Adrenal gland (tissue), 9 donors: ENCODE measurements at regions not wholly inside any gene's neighbourhood (a gene's known extent, or its start where the extent isn't known, plus 50 kb on each side); places are given as distances from the start of the nearest gene placed in this dataset.

Experiments used
- DNase-seq, 7 donors: peaks; one replicate each; pipeline ENCODE4 v3.0.0-alpha.2; 2019 to 2020
- H3K27ac ChIP-seq, 5 donors: fragments of 200-600 bp; sonication (generic) in 4 of 5; 1 replicate in 3 of 5; 2 replicates in 2 of 5; pipeline versions ENCODE4 v1.5.1 to v1.8.0; 2016 to 2020; ENCODE audit warnings: mild to moderate bottlenecking in 1 of 5
- H3K27me3 ChIP-seq: fragments of 200-600 bp; 2 replicates; pipeline ENCODE4 v1.8.0; 2021
- H3K36me3 ChIP-seq, 2 donors: fragments of 200-600 bp; replicated peaks in 1 of 2; 1 replicate in 1 of 2; 2 replicates in 1 of 2; pipeline versions ENCODE4 v1.5.1 to v1.8.0; 2018 to 2022
- H3K4me1 ChIP-seq, 2 donors: fragments of 200-600 bp; replicated peaks in 1 of 2; 1 replicate in 1 of 2; 2 replicates in 1 of 2; pipeline versions ENCODE4 v1.5.1 to v1.8.0; 2018 to 2021
- H3K4me3 ChIP-seq, 4 donors: fragments of 200-600 bp; sonication (generic) in 3 of 4; one replicate each; pipeline ENCODE4 v1.5.1; 2016 to 2018
- H3K9me3 ChIP-seq, 3 donors: fragments of 200-600 bp; sonication (generic) in 1 of 3; replicated peaks in 1 of 3; 1 replicate in 2 of 3; 2 replicates in 1 of 3; pipeline versions ENCODE4 v1.5.1 to v1.8.0; 2016 to 2021
- CTCF ChIP-seq, 6 experiments: fragments of 450-650 bp in 4 of 6; fragments of 200-600 bp in 2 of 6; sonication (generic) in 1 of 6; IDR thresholded peaks; 1 replicate in 5 of 6; 2 replicates in 1 of 6; pipeline versions ENCODE4 v1.5.1 to v1.8.0; 2016 to 2021; ENCODE audit warnings: antibody characterized with exemption in 6 of 6, mild to moderate bottlenecking in 2 of 6, moderate library complexity in 1 of 6
- POLR2A ChIP-seq, 2 donors: fragments of 450-650 bp; IDR thresholded peaks; one replicate each; pipeline ENCODE4 v1.6.1; 2017; ENCODE audit warnings: antibody characterized with exemption in 2 of 2, mild to moderate bottlenecking in 2 of 2, moderate library complexity in 1 of 2
- WGBS, 4 donors: extraction: QIAGEN DNeasy Blood & Tissue Kit in 2 of 4; methylation state at CpG; one replicate each; pipeline versions ENCODE4 v1.1.5 to v1.1.7; 2013 to 2017; 5-methylcytosine and 5-hydroxymethylcytosine counted together
- intact Hi-C, 2 donors: fragments of 100-400 bp; cut with DNase I; formaldehyde crosslinking; loops; one replicate each; pipeline versions ENCODE4 v1.14.1 to v1.15.0; 2022 to 2023
- donor health status: healthy with polysubstance abuse.
- donor health status: Bipolar disorder and iron deficiency.
- donor health status: DM: yes; HTN: yes; CAD: no.
- donor health status: DM: no; HTN: no; CAD: no.
- donor health status: DM: no; HTN: no; CAD: no.

DNA sequence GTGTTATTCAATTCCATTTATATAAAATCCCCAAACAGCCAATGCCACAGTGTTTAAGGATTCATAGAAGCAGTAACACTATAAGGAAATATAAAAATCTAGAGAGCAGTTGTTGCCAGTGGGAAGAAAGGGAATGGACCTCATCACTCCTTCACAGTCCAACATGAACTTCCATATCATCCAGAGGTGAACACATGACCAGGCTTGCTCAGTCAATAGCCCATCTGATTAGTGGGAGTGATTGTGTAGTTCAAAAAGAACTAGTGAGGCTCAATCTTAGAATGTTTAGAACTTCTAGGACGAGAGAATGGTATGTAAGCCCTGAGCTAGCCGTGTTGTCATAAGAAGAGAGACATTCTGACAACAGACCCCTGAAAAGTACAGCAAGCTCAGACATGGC is 314.1 kb downstream of the LIG4 start:
- Histone ChIP-seq H3K4me1 (no peaks in the 10 kb centered on the region), H3K9me3 (no peaks in the 10 kb centered on the region), H3K4me3 (no peak overlapping the region), H3K36me3 (no peaks in the 10 kb centered on the region), H3K27me3 (no peaks in the 10 kb centered on the region), H3K27ac (no peak overlapping the region)
- intact Hi-C loops, result no loop called here
- no peak for DNase-seq
- no peak for TF ChIP-seq CTCF (IDR thresholded peaks at IDR 0.05)
- no peak for TF ChIP-seq POLR2A (IDR thresholded peaks at IDR 0.05)
- 49 to 66% (median 59%) methylated on average over 2 of the region's 2 CpGs for WGBS, 4 donors

GRCh38 chr13:107900775-107901174 is 314.6 kb downstream of the LIG4 start:
- DNase-seq, result no peak
- intact Hi-C loops, result no loop called here
- Histone ChIP-seq H3K4me1 (no peaks in the 10 kb centered on the region), H3K27me3 (no peaks in the 10 kb centered on the region), H3K27ac (no peak overlapping the region), H3K9me3 (no peaks in the 10 kb centered on the region), H3K36me3 (no peaks in the 10 kb centered on the region), H3K4me3 (no peak overlapping the region)
- WGBS, 4 donors, result 48 to 55% (median 52%) methylated on average over 2 of the region's 2 CpGs
- no peak for TF ChIP-seq POLR2A (IDR thresholded peaks at IDR 0.05)
- TF ChIP-seq CTCF (IDR thresholded peaks at IDR 0.05), result no peak

DNA sequence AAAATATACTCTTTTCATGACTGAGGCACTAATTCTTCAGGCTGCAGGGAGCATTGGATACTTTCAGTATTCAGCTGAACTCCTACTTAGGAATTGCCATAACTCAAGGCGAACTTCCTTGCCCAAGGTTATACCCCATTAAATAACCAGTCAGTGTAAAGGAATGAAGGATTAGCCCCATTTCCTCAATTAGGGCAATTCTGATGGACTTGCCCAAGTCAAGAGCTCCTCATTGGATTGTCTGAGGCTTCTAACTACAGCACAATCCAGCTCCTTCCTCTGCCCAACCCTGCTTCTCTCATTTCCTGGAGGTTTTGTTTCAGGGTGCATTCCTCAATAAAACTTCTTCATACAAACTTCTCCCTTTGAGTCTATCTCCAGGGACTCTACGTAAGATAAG is 329.2 kb downstream of the LIG4 start:
- H3K4me3 ChIP-seq, result no peak overlapping the region
- no peaks in the 10 kb centered on the region for H3K4me1 ChIP-seq
- TF ChIP-seq POLR2A (IDR thresholded peaks at IDR 0.05) (no peak), CTCF (IDR thresholded peaks at IDR 0.05) (no peak)
- H3K9me3 ChIP-seq, result no peaks in the 10 kb centered on the region
- intact Hi-C loops, result no loop called here
- H3K27ac ChIP-seq, result no peak overlapping the region
- DNase-seq, result no peak
- no peaks in the 10 kb centered on the region for H3K27me3 ChIP-seq
- no peaks in the 10 kb centered on the region for H3K36me3 ChIP-seq
- WGBS, 4 donors, result 54 to 73% (median 66%) methylated on average over 2 of the region's 2 CpGs

GRCh38 chr13:107884564-107884963 is 330.8 kb downstream of the LIG4 start:
- no peak for DNase-seq
- H3K4me1 ChIP-seq, result no peaks in the 10 kb centered on the region
- no peaks in the 10 kb centered on the region for H3K9me3 ChIP-seq
- H3K27ac ChIP-seq, result no peak overlapping the region
- TF ChIP-seq CTCF (IDR thresholded peaks at IDR 0.05) (no peak), POLR2A (IDR thresholded peaks at IDR 0.05) (no peak)
- H3K4me3 ChIP-seq, result no peak overlapping the region
- intact Hi-C loops, result no loop called here
- no peaks in the 10 kb centered on the region for H3K27me3 ChIP-seq
- H3K36me3 ChIP-seq, result no peaks in the 10 kb centered on the region
